H1 (cell line): ENCODE measurements at regions not wholly inside any gene's neighbourhood (a gene's known extent, or its start where the extent isn't known, plus 50 kb on each side); places are given as distances from the start of the nearest gene placed in this dataset.
"Not testable (repeated sequence)": the region's sequence is repeated elsewhere in the genome, so short reads cannot be mapped to it uniquely, and the experiment has no call there.

Experiments used
- CTCF ChIA-PET: fragments of 300-600 bp; sonication (Branson Sonifier 250); formaldehyde crosslinking; loops from one replicate; lab custom pipeline; 2021; ENCODE audit not compliant: partially characterized antibody; lab: Charles Lee
- POLR2A ChIA-PET: fragments of 300-600 bp; sonication (Branson Sonifier 250); formaldehyde crosslinking; loops from one replicate; lab custom pipeline; 2021; ENCODE audit warnings: inconsistent platforms; ENCODE audit not compliant: partially characterized antibody; lab: Charles Lee
- DNase-seq, 2 experiments: peaks; one replicate each; pipeline versions ENCODE4 v3.0.0 to v3.0.0-alpha.2; 2010 to 2022; ENCODE audit warnings: low spot score in 2 of 2, low read depth in 1 of 2, mixed read lengths in 1 of 2
- FAIRE-seq: peaks from 2 replicates; lab custom pipeline; 2011; peaks lifted over from hg19 to GRCh38; lab: Jason Lieb, UNC
- H2AFZ ChIP-seq: 2 replicates; pipeline ENCODE4 v1.8.1; 2012; ENCODE audit warnings: low read length, inconsistent platforms
- H2AK5ac ChIP-seq: 2 replicates; pipeline ENCODE4 v1.6.1; 2013; ENCODE audit warnings: low read depth, low read length
- H2BK120ac ChIP-seq: replicated peaks from 2 replicates; pipeline ENCODE3; 2013; ENCODE audit warnings: low read depth, low read length, inconsistent platforms
- H2BK12ac ChIP-seq: 2 replicates; pipeline ENCODE4 v1.6.1; 2013; ENCODE audit warnings: low read depth, low read length
- H2BK15ac ChIP-seq: 2 replicates; pipeline ENCODE4 v1.6.1; 2013; ENCODE audit warnings: low read length
- H2BK20ac ChIP-seq: 2 replicates; pipeline ENCODE4 v1.6.1; 2013; ENCODE audit warnings: low read length
- H2BK5ac ChIP-seq: 2 replicates; pipeline ENCODE4 v1.6.1; 2013; ENCODE audit warnings: low read depth, low read length
- H3K14ac ChIP-seq: 2 replicates; pipeline ENCODE4 v1.6.1; 2013; ENCODE audit warnings: inconsistent platforms; ENCODE audit not compliant: insufficient read length
- H3K18ac ChIP-seq: 2 replicates; pipeline ENCODE4 v1.6.1; 2013; ENCODE audit warnings: low read length; ENCODE audit errors: extremely low read depth
- H3K23ac ChIP-seq: 2 replicates; pipeline ENCODE4 v1.6.1; 2013; ENCODE audit warnings: inconsistent platforms; ENCODE audit not compliant: insufficient read length
- H3K23me2 ChIP-seq: 2 replicates; pipeline ENCODE4 v1.6.1; 2013; ENCODE audit warnings: low read depth, low read length
- H3K27ac ChIP-seq: 2 replicates; pipeline ENCODE4 v1.6.1; 2011; ENCODE audit warnings: low read depth, low read length, inconsistent platforms
- H3K27me3 ChIP-seq, 4 experiments: replicated peaks in 1 of 4; 1 replicate in 1 of 4; 2 replicates in 3 of 4; pipeline versions ENCODE4 v1.6.1 to v1.8.1; 2011 to 2013; ENCODE audit warnings: low read length in 3 of 4, mild to moderate bottlenecking in 3 of 4, inconsistent platforms in 2 of 4, mixed read lengths in 2 of 4, moderate library complexity in 1 of 4; ENCODE audit not compliant: control insufficient read depth in 3 of 4, insufficient read depth in 3 of 4; ENCODE audit errors: extremely low read depth in 1 of 4
- H3K36me3 ChIP-seq, 4 experiments: 2 replicates each; pipeline versions ENCODE4 v1.6.1 to v1.8.1; 2011 to 2013; ENCODE audit warnings: mild to moderate bottlenecking in 4 of 4, low read length in 3 of 4, moderate library complexity in 2 of 4, control low read depth in 1 of 4, inconsistent platforms in 1 of 4; ENCODE audit not compliant: insufficient read depth in 4 of 4, control insufficient read depth in 2 of 4
- H3K4ac ChIP-seq: replicated peaks from 2 replicates; pipeline ENCODE3; 2013; ENCODE audit warnings: low read length, low read depth, mixed read lengths, inconsistent platforms; ENCODE audit not compliant: insufficient read length
- H3K4me1 ChIP-seq, 4 experiments: replicated peaks in 1 of 4; 1 replicate in 1 of 4; 2 replicates in 3 of 4; pipeline versions ENCODE4 v1.6.1 to v1.8.1; 2011 to 2013; ENCODE audit warnings: low read length in 3 of 4, inconsistent platforms in 2 of 4, mixed read lengths in 1 of 4; ENCODE audit not compliant: insufficient read depth in 4 of 4, control insufficient read depth in 3 of 4
- H3K4me2 ChIP-seq, 2 experiments: 2 replicates each; pipeline versions ENCODE4 v1.6.1 to v1.8.1; 2011 to 2013; ENCODE audit warnings: low read depth in 2 of 2, low read length in 2 of 2, control low read depth in 1 of 2, inconsistent platforms in 1 of 2, mild to moderate bottlenecking in 1 of 2; ENCODE audit not compliant: insufficient read depth in 1 of 2
- H3K4me3 ChIP-seq, 4 experiments: fragments of 200-600, 300-600 bp in 1 of 4; sonication (generic), shearing (Covaris generic), sonication (Bioruptor Twin) in 1 of 4; 2 replicates each; pipeline versions ENCODE4 v1.5.1 to v1.8.1; 2011 to 2016; ENCODE audit warnings: low read length in 4 of 4, low read depth in 3 of 4, control low read depth in 2 of 4, inconsistent platforms in 2 of 4, mild to moderate bottlenecking in 2 of 4, mixed read lengths in 1 of 4, moderate library complexity in 1 of 4; ENCODE audit not compliant: insufficient read depth in 2 of 4; ENCODE audit errors: extremely low read depth in 1 of 4
- H3K56ac ChIP-seq: replicated peaks from 2 replicates; pipeline ENCODE3; 2013; ENCODE audit warnings: low read depth, mild to moderate bottlenecking, mixed read lengths, low read length, inconsistent platforms; ENCODE audit not compliant: insufficient read length
- H3K79me1 ChIP-seq: 2 replicates; pipeline ENCODE4 v1.6.1; 2013; ENCODE audit warnings: low read depth, low read length, control low read depth
- H3K79me2 ChIP-seq, 2 experiments: 2 replicates each; pipeline versions ENCODE4 v1.6.1 to v1.8.1; 2012 to 2013; ENCODE audit warnings: low read length in 2 of 2, mild to moderate bottlenecking in 2 of 2, inconsistent platforms in 1 of 2; ENCODE audit not compliant: insufficient read depth in 2 of 2, control insufficient read depth in 1 of 2
- H3K9ac ChIP-seq, 4 experiments: replicated peaks in 1 of 4; 1 replicate in 1 of 4; 2 replicates in 3 of 4; pipeline versions ENCODE4 v1.6.1 to v1.8.1; 2011 to 2013; ENCODE audit warnings: low read depth in 3 of 4, low read length in 3 of 4, control low read depth in 2 of 4, mild to moderate bottlenecking in 2 of 4, moderate library complexity in 2 of 4, inconsistent platforms in 1 of 4; ENCODE audit errors: extremely low read depth in 1 of 4
- H3K9me3 ChIP-seq, 2 experiments: 2 replicates each; pipeline versions ENCODE4 v1.6.1 to v1.8.1; 2012 to 2013; ENCODE audit warnings: mild to moderate bottlenecking in 2 of 2, moderate library complexity in 2 of 2, control low read depth in 1 of 2, inconsistent platforms in 1 of 2, low read depth in 1 of 2, low read length in 1 of 2, mixed read lengths in 1 of 2; ENCODE audit not compliant: insufficient read depth in 2 of 2
- H4K20me1 ChIP-seq, 2 experiments: replicated peaks in 1 of 2; 2 replicates each; pipeline versions ENCODE3 to v1.8.1; 2011 to 2013; ENCODE audit warnings: inconsistent platforms in 2 of 2, low read length in 2 of 2, mild to moderate bottlenecking in 1 of 2; ENCODE audit not compliant: insufficient read depth in 2 of 2, control insufficient read depth in 1 of 2
- H4K5ac ChIP-seq: 2 replicates; pipeline ENCODE4 v1.6.1; 2013; ENCODE audit warnings: low read length, low read depth, mixed read lengths, inconsistent platforms; ENCODE audit not compliant: insufficient read length
- H4K8ac ChIP-seq: 2 replicates; pipeline ENCODE4 v1.8.0; 2013; ENCODE audit warnings: mild to moderate bottlenecking, moderate library complexity, low read length, inconsistent platforms; ENCODE audit not compliant: insufficient read depth; ENCODE audit errors: extremely low read depth
- H4K91ac ChIP-seq: replicated peaks from 2 replicates; pipeline ENCODE3; 2013; ENCODE audit warnings: low read length, mixed read lengths, inconsistent platforms; ENCODE audit not compliant: insufficient read length
- whole genome bisulfite sequencing, 2 experiments: shearing (Covaris generic) in 1 of 2; methylation state at CpG; one replicate each; pipeline versions ENCODE4 v1.1.6 to v1.1.7; 2013 to 2015; ENCODE audit warnings: low lambda C conversion rate in 2 of 2, mixed read lengths in 2 of 2, inconsistent platforms in 1 of 2, low coverage in 1 of 2, missing lambda C conversion rate in 1 of 2; ENCODE audit not compliant: insufficient replicate concordance in 2 of 2, insufficient coverage in 1 of 2, insufficient read length in 1 of 2; ENCODE audit errors: extremely low coverage in 1 of 2, missing lambda C conversion rate in 1 of 2; 5-methylcytosine and 5-hydroxymethylcytosine counted together

DNA sequence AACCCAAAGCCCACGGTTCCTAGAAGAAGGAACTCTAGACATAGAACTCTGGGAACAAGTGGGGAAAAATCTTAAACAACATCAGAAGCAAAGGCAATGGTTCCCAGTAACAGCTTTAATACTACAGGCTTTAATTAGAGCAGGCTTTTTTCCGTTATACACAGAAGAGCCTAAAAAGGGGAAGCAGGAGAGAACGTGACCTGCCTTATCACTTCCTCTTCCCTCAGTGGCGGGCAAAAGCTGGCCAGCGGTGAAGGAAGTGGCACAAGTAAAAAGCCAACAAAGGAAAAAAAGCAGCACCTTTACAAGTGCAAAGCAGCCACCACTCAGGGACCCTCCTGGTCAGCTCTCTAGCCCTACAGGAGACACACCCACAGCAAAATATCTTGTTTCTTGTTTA is 149.3 kb downstream of the RBMY1D start:
- H2BK12ac ChIP-seq, H3K9ac ChIP-seq, H3K23me2 ChIP-seq, H3K23ac ChIP-seq, H3K56ac ChIP-seq, H3K4me1 ChIP-seq, H2BK120ac ChIP-seq, H4K5ac ChIP-seq, CTCF ChIA-PET, H3K14ac ChIP-seq, H3K27me3 ChIP-seq, H3K4me2 ChIP-seq, H4K20me1 ChIP-seq, H3K4me3 ChIP-seq, H3K4ac ChIP-seq, H2AK5ac ChIP-seq, H3K79me2 ChIP-seq, FAIRE-seq, H3K9me3 ChIP-seq, H2BK15ac ChIP-seq, H3K18ac ChIP-seq, DNase-seq, H3K27ac ChIP-seq, H3K36me3 ChIP-seq, H2BK5ac ChIP-seq, H4K91ac ChIP-seq, H2AFZ ChIP-seq, H2BK20ac ChIP-seq, H3K79me1 ChIP-seq, H4K8ac ChIP-seq, POLR2A ChIA-PET: not testable (repeated sequence)
- WGBS, 2 experiments = no CpG with 5 or more reads among the region's 5 CpGs

DNA sequence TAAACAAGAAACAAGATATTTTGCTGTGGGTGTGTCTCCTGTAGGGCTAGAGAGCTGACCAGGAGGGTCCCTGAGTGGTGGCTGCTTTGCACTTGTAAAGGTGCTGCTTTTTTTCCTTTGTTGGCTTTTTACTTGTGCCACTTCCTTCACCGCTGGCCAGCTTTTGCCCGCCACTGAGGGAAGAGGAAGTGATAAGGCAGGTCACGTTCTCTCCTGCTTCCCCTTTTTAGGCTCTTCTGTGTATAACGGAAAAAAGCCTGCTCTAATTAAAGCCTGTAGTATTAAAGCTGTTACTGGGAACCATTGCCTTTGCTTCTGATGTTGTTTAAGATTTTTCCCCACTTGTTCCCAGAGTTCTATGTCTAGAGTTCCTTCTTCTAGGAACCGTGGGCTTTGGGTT is 134.1 kb downstream of the RBMY1D start:
- no CpG with 5 or more reads among the region's 5 CpGs for WGBS, 2 experiments
- H3K23me2 ChIP-seq, H3K56ac ChIP-seq, H3K14ac ChIP-seq, H3K4me2 ChIP-seq, H3K27me3 ChIP-seq, H4K91ac ChIP-seq, H3K36me3 ChIP-seq, DNase-seq, H2BK5ac ChIP-seq, H2BK120ac ChIP-seq, H3K9ac ChIP-seq, H3K4me1 ChIP-seq, H3K79me2 ChIP-seq, H2AFZ ChIP-seq, H2BK12ac ChIP-seq, H3K23ac ChIP-seq, H4K20me1 ChIP-seq, H3K4me3 ChIP-seq, H2AK5ac ChIP-seq, H3K79me1 ChIP-seq, H3K27ac ChIP-seq, H3K18ac ChIP-seq, POLR2A ChIA-PET, FAIRE-seq, H4K8ac ChIP-seq, H3K9me3 ChIP-seq, H2BK15ac ChIP-seq, CTCF ChIA-PET, H4K5ac ChIP-seq, H3K4ac ChIP-seq, H2BK20ac ChIP-seq: not testable (repeated sequence)
